ENCODE measurements at regions not wholly inside any gene's neighbourhood (a gene's known extent, or its start where the extent isn't known, plus 50 kb on each side); places are given as distances from the start of the nearest gene placed in this dataset.

GRCh38 chr7:25478925-25479324 is 250.6 kb upstream of the NPVF start:
- intact Hi-C loops (cut with DNase I): no loop called here
- ATAC-seq (no peak), DNase-seq (ENCODE audit: missing footprints) (no peak)

GRCh38 chr7:25481891-25482290 is 253.6 kb upstream of the NPVF start:
- intact Hi-C loops (cut with DNase I): no loop called here
- ATAC-seq (no peak), DNase-seq (ENCODE audit: missing footprints) (no peak)

- DNase-seq (ENCODE audit: missing footprints) (no peak), ATAC-seq (no peak)
- intact Hi-C loops (cut with DNase I): no loop called here
Measured at GRCh38 chr7:25482631-25483030, 254.3 kb upstream of the NPVF start.

- ATAC-seq (no peak), DNase-seq (ENCODE audit: missing footprints) (no peak)
- intact Hi-C loops (cut with DNase I): no loop called here
Measured at GRCh38 chr7:25485026-25485425, 256.7 kb upstream of the NPVF start.

- ATAC-seq: no peak
- no peak for DNase-seq (ENCODE audit: missing footprints)
- intact Hi-C loops (cut with DNase I): no loop called here
Measured at GRCh38 chr7:25486656-25487055, 258.4 kb upstream of the NPVF start.

GRCh38 chr7:25493805-25494366 is 265.6 kb upstream of the NPVF start:
- intact Hi-C loops (cut with DNase I): no loop called here
- DNase-seq (ENCODE audit: missing footprints) (no peak), ATAC-seq (no peak)

- DNase-seq (ENCODE audit: missing footprints) (no peak), ATAC-seq (no peak)
- intact Hi-C loops (cut with DNase I): no loop called here
Measured at GRCh38 chr7:25494896-25495295, 266.6 kb upstream of the NPVF start.

- no peak for DNase-seq (ENCODE audit: missing footprints)
- ATAC-seq: peak; percentile 72
- intact Hi-C loops (cut with DNase I): no loop called here
Measured at GRCh38 chr7:25495342-25496250, 267.3 kb upstream of the NPVF start.

- ATAC-seq: peak; percentile 45
- intact Hi-C loops (cut with DNase I): no loop called here
- DNase-seq (ENCODE audit: missing footprints): no peak
Measured at GRCh38 chr7:25496476-25497368, 268.4 kb upstream of the NPVF start.

GRCh38 chr7:25500393-25500921 is 272.2 kb upstream of the NPVF start:
- intact Hi-C loops (cut with DNase I): no loop called here
- DNase-seq (ENCODE audit: missing footprints) (no peak), ATAC-seq (no peak)

- intact Hi-C loops (cut with DNase I): no loop called here
- no peak for DNase-seq (ENCODE audit: missing footprints)
- no peak for ATAC-seq
Measured at GRCh38 chr7:25503306-25503705, 275.0 kb upstream of the NPVF start.

- ATAC-seq (no peak), DNase-seq (ENCODE audit: missing footprints) (no peak)
- intact Hi-C loops (cut with DNase I): no loop called here
Measured at GRCh38 chr7:25512061-25512687, 283.9 kb upstream of the NPVF start.

GRCh38 chr7:25515633-25516275 is 287.5 kb upstream of the NPVF start:
- no peak for DNase-seq (ENCODE audit: missing footprints)
- intact Hi-C loops (cut with DNase I): no loop called here
- ATAC-seq: no peak

GRCh38 chr7:25517906-25518305 is 289.6 kb upstream of the NPVF start:
- ATAC-seq: no peak
- DNase-seq (ENCODE audit: missing footprints): no peak
- intact Hi-C loops (cut with DNase I): no loop called here

- intact Hi-C loops (cut with DNase I): no loop called here
- ATAC-seq (no peak), DNase-seq (ENCODE audit: missing footprints) (no peak)
Measured at GRCh38 chr7:25520017-25520416, 291.7 kb upstream of the NPVF start.

GRCh38 chr7:25520516-25520915 is 292.2 kb upstream of the NPVF start:
- intact Hi-C loops (cut with DNase I): no loop called here
- no peak for DNase-seq (ENCODE audit: missing footprints)
- no peak for ATAC-seq

- ATAC-seq (no peak), DNase-seq (ENCODE audit: missing footprints) (no peak)
- intact Hi-C loops (cut with DNase I): no loop called here
Measured at GRCh38 chr7:25521236-25521635, 292.9 kb upstream of the NPVF start.

- ATAC-seq: no peak
- DNase-seq (ENCODE audit: missing footprints): no peak
- intact Hi-C loops (cut with DNase I): no loop called here
Measured at GRCh38 chr7:25522727-25523126, 294.4 kb upstream of the NPVF start.

All from Right ventricle myocardium inferior (tissue), 1 donor.